ENCODE measurements at regions not wholly inside any gene's neighbourhood (a gene's known extent, or its start where the extent isn't known, plus 50 kb on each side); places are given as distances from the start of the nearest gene placed in this dataset.

- DNase-seq: no peak
Observed at GRCh38 chr11:70575396-70576060, 177.2 kb downstream of the CTTN start.

GRCh38 chr11:70577258-70577603 lies 178.9 kb downstream of the CTTN start:
- no peak for DNase-seq

- no peak for DNase-seq
Observed at GRCh38 chr11:70577948-70578347, 179.6 kb downstream of the CTTN start.

GRCh38 chr11:70578371-70578770 lies 180.0 kb downstream of the CTTN start:
- no peak for DNase-seq

GRCh38 chr11:70578831-70579230 lies 180.5 kb downstream of the CTTN start:
- DNase-seq: no peak

- DNase-seq: no peak
Observed at GRCh38 chr11:70579316-70579955, 181.1 kb downstream of the CTTN start.

- no peak for DNase-seq
Observed at GRCh38 chr11:70580036-70580805, 181.9 kb downstream of the CTTN start.

GRCh38 chr11:70581991-70582885 lies 183.9 kb downstream of the CTTN start:
- no peak for DNase-seq

- DNase-seq: no peak
Observed at GRCh38 chr11:70582886-70583641, 184.7 kb downstream of the CTTN start.

GRCh38 chr11:70583781-70584218 lies 185.5 kb downstream of the CTTN start:
- DNase-seq: no peak

GRCh38 chr11:70584498-70585235 lies 186.3 kb downstream of the CTTN start:
- DNase-seq: no peak

- no peak for DNase-seq
Observed at GRCh38 chr11:70585236-70585545, 186.9 kb downstream of the CTTN start.

- DNase-seq: no peak
Observed at GRCh38 chr11:70586261-70587074, 188.1 kb downstream of the CTTN start.

- no peak for DNase-seq
Observed at GRCh38 chr11:70587075-70587389, 188.7 kb downstream of the CTTN start.

- DNase-seq: no peak
Observed at GRCh38 chr11:70590356-70590991, 192.1 kb downstream of the CTTN start.

GRCh38 chr11:70592641-70593165 lies 194.4 kb downstream of the CTTN start:
- DNase-seq: no peak

GRCh38 chr11:70593446-70593983 lies 195.2 kb downstream of the CTTN start:
- DNase-seq: no peak

GRCh38 chr11:70594031-70594430 lies 195.7 kb downstream of the CTTN start:
- DNase-seq: no peak

- no peak for DNase-seq
Observed at GRCh38 chr11:70594606-70595005, 196.3 kb downstream of the CTTN start.

- no peak for DNase-seq
Observed at GRCh38 chr11:70595016-70595415, 196.7 kb downstream of the CTTN start.
